HepG2 (cell line): ENCODE measurements at regions not wholly inside any gene's neighbourhood (a gene's known extent, or its start where the extent isn't known, plus 50 kb on each side); places are given as distances from the start of the nearest gene placed in this dataset.

ENCODE experiments used
- AGO1 ChIP-seq: fragments of 200-400 bp; formaldehyde crosslinking; IDR thresholded peaks from 2 replicates; pipeline ENCODE4 v1.6.1; 2017; ENCODE audit warnings: mild to moderate bottlenecking, low read depth, low read length, moderate library complexity; ENCODE audit not compliant: poor library complexity, severe bottlenecking
- ELF4 ChIP-seq: sonication (generic); formaldehyde crosslinking; IDR thresholded peaks from 2 replicates; pipeline ENCODE4 v1.5.0; 2020; ENCODE audit warnings: missing genetic modification reagents, mild to moderate bottlenecking, moderate library complexity, borderline replicate concordance
- FOXP1 ChIP-seq, 2 experiments: fragments of 450-650 bp in 1 of 2; IDR thresholded peaks; 2 replicates each; pipeline ENCODE4 v1.6.1; 2017 to 2018; ENCODE audit warnings: antibody characterized with exemption in 1 of 2
- HOXA7 ChIP-seq: sonication (generic); formaldehyde crosslinking; IDR thresholded peaks from 2 replicates; pipeline ENCODE4 v1.8.1; 2022; ENCODE audit warnings: mild to moderate bottlenecking, missing genetic modification reagents, moderate library complexity
- KLF12 ChIP-seq: sonication (generic); formaldehyde crosslinking; IDR thresholded peaks from 2 replicates; pipeline ENCODE4 v1.4.0; 2020; ENCODE audit warnings: missing genetic modification reagents, borderline replicate concordance
- MXD4 ChIP-seq: IDR thresholded peaks from 2 replicates; pipeline ENCODE4 v1.6.1; 2016; ENCODE audit warnings: mild to moderate bottlenecking, missing biosample characterization, missing genetic modification reagents
- NR2C2 ChIP-seq: sonication (generic); formaldehyde crosslinking; IDR thresholded peaks from 2 replicates; pipeline ENCODE4 v1.4.0; 2020; ENCODE audit warnings: missing genetic modification reagents, mild to moderate bottlenecking, moderate library complexity, borderline replicate concordance
- POLR2A ChIP-seq, 2 experiments: IDR thresholded peaks; 2 replicates each; pipeline ENCODE4 v1.6.1; 2011; ENCODE audit warnings: low read depth in 2 of 2, low read length in 2 of 2, mild to moderate bottlenecking in 1 of 2, moderate library complexity in 1 of 2; ENCODE audit not compliant: insufficient read depth in 1 of 2
- RELA ChIP-seq: sonication (generic); formaldehyde crosslinking; IDR thresholded peaks from 2 replicates; pipeline ENCODE4 v1.4.0; 2020; ENCODE audit warnings: missing genetic modification reagents
- ZBTB7B ChIP-seq: sonication (generic); formaldehyde crosslinking; IDR thresholded peaks from 2 replicates; pipeline ENCODE4 v1.4.0; 2020; ENCODE audit warnings: missing genetic modification reagents
- ZNF136 ChIP-seq: sonication (generic); formaldehyde crosslinking; IDR thresholded peaks from 2 replicates; pipeline ENCODE4 v1.8.1; 2022; ENCODE audit warnings: low read depth, mild to moderate bottlenecking, moderate library complexity, missing genetic modification reagents
- ZNF619 ChIP-seq: sonication (generic); formaldehyde crosslinking; IDR thresholded peaks from 2 replicates; pipeline ENCODE4 v1.4.0; 2020; ENCODE audit warnings: mild to moderate bottlenecking, missing genetic modification reagents
- ZNF83 ChIP-seq: sonication (generic); formaldehyde crosslinking; IDR thresholded peaks from 2 replicates; pipeline ENCODE4 v1.4.0; 2020; ENCODE audit warnings: missing genetic modification reagents, mild to moderate bottlenecking, borderline replicate concordance
- ZSCAN20 ChIP-seq: sonication (generic); formaldehyde crosslinking; IDR thresholded peaks from 2 replicates; pipeline ENCODE4 v1.4.0; 2020; ENCODE audit warnings: missing genetic modification reagents, mild to moderate bottlenecking, borderline replicate concordance
- TF ChIP-seq, protein P1 (sequence below): sonication (generic); formaldehyde crosslinking; IDR thresholded peaks from 2 replicates; pipeline ENCODE4 v1.8.0; 2022; ENCODE audit warnings: mild to moderate bottlenecking, missing genetic modification reagents, moderate library complexity
- TF ChIP-seq, protein P2 (sequence below): sonication (generic); formaldehyde crosslinking; IDR thresholded peaks from 2 replicates; pipeline ENCODE4 v1.5.1; 2020; ENCODE audit warnings: missing genetic modification reagents, mild to moderate bottlenecking, borderline replicate concordance
- TF ChIP-seq, protein P3 (sequence below): sonication (generic); formaldehyde crosslinking; IDR thresholded peaks from 2 replicates; pipeline ENCODE4 v1.4.0; 2020; ENCODE audit warnings: missing genetic modification reagents, mild to moderate bottlenecking, borderline replicate concordance
- TF ChIP-seq, protein P4 (sequence below): sonication (generic); formaldehyde crosslinking; IDR thresholded peaks from 2 replicates; pipeline ENCODE4 v1.4.0; 2020; ENCODE audit warnings: mild to moderate bottlenecking, low read depth, missing genetic modification reagents
- TF ChIP-seq, protein P5 (sequence below): fragments of 450-650 bp; IDR thresholded peaks from 2 replicates; pipeline ENCODE4 v1.6.1; 2017; ENCODE audit warnings: mild to moderate bottlenecking

DNA sequence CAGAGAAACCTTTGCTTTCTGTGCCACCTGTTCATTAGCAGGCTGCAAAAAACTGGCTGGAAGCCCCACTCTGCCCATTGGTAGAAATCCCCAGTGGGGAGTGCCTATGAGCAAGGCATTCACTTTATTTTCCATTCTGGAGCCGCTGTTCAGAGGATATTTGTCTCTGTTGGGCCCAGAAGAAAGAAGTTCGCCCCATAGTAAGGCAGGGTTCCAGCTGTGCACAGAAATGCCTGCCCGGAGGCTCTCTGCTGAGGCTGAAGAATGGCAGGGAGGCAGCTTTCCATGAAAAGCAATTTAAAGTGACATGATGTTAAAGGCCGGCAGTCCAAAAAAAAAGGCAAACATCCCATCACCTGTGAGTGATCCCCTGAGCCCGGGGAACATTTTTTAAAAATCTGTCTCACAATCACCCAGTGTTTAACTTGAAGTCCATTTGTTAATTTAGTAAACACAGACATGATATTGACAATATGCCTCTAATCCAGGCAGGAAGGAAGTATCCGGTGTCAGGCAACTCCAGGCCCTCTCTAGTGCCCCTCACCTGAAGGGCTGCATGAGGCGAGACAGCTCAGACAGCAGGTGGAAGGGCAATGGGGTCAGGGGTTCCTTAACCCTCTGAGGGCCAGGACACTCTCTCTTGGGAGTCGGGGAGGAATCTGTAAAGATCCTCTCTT is 265.1 kb upstream of the SIX2 start (continued):
- TF ChIP-seq ZBTB7B (CRISPR knock-in tag), result peak; percentile 95
- TF ChIP-seq FOXP1 (IDR thresholded peaks at IDR 0.05), result peak; percentile 61
- TF ChIP-seq FOXP1 (CRISPR knock-in tag; IDR thresholded peaks at IDR 0.05), result peak; percentile 97
- no peak for TF ChIP-seq ZSCAN20 (CRISPR knock-in tag)
- no peak for TF ChIP-seq ELF4
- TF ChIP-seq KLF12, result no peak
- TF ChIP-seq ZNF83, result no peak
- no peak for TF ChIP-seq POLR2A (IDR thresholded peaks at IDR 0.05; ENCODE audit: insufficient read depth in 1 of 2, low read depth in 2 of 2, low read length in 2 of 2)
- TF ChIP-seq, protein P1, sequence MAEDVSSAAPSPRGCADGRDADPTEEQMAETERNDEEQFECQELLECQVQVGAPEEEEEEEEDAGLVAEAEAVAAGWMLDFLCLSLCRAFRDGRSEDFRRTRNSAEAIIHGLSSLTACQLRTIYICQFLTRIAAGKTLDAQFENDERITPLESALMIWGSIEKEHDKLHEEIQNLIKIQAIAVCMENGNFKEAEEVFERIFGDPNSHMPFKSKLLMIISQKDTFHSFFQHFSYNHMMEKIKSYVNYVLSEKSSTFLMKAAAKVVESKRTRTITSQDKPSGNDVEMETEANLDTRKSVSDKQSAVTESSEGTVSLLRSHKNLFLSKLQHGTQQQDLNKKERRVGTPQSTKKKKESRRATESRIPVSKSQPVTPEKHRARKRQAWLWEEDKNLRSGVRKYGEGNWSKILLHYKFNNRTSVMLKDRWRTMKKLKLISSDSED (CRISPR knock-in tag), result no peak
- TF ChIP-seq ZNF136 (CRISPR knock-in tag), result no peak
- TF ChIP-seq, protein P2, sequence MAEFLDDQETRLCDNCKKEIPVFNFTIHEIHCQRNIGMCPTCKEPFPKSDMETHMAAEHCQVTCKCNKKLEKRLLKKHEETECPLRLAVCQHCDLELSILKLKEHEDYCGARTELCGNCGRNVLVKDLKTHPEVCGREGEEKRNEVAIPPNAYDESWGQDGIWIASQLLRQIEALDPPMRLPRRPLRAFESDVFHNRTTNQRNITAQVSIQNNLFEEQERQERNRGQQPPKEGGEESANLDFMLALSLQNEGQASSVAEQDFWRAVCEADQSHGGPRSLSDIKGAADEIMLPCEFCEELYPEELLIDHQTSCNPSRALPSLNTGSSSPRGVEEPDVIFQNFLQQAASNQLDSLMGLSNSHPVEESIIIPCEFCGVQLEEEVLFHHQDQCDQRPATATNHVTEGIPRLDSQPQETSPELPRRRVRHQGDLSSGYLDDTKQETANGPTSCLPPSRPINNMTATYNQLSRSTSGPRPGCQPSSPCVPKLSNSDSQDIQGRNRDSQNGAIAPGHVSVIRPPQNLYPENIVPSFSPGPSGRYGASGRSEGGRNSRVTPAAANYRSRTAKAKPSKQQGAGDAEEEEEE (CRISPR knock-in tag), result 0 out of 2 replicates have a peak, but pooled peaks have one; percentile 46
- 0 out of 2 replicates have a peak, but pooled peaks have one; percentile 40 for TF ChIP-seq MXD4 (CRISPR knock-in tag)
- peak; percentile 72; the same call in 1 of the 2 replicates for TF ChIP-seq NR2C2 (CRISPR knock-in tag)
- no peak for TF ChIP-seq AGO1
- TF ChIP-seq, protein P3, sequence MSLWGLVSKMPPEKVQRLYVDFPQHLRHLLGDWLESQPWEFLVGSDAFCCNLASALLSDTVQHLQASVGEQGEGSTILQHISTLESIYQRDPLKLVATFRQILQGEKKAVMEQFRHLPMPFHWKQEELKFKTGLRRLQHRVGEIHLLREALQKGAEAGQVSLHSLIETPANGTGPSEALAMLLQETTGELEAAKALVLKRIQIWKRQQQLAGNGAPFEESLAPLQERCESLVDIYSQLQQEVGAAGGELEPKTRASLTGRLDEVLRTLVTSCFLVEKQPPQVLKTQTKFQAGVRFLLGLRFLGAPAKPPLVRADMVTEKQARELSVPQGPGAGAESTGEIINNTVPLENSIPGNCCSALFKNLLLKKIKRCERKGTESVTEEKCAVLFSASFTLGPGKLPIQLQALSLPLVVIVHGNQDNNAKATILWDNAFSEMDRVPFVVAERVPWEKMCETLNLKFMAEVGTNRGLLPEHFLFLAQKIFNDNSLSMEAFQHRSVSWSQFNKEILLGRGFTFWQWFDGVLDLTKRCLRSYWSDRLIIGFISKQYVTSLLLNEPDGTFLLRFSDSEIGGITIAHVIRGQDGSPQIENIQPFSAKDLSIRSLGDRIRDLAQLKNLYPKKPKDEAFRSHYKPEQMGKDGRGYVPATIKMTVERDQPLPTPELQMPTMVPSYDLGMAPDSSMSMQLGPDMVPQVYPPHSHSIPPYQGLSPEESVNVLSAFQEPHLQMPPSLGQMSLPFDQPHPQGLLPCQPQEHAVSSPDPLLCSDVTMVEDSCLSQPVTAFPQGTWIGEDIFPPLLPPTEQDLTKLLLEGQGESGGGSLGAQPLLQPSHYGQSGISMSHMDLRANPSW (CRISPR knock-in tag), result no peak
- TF ChIP-seq RELA (CRISPR knock-in tag), result no peak
- TF ChIP-seq, protein P4, sequence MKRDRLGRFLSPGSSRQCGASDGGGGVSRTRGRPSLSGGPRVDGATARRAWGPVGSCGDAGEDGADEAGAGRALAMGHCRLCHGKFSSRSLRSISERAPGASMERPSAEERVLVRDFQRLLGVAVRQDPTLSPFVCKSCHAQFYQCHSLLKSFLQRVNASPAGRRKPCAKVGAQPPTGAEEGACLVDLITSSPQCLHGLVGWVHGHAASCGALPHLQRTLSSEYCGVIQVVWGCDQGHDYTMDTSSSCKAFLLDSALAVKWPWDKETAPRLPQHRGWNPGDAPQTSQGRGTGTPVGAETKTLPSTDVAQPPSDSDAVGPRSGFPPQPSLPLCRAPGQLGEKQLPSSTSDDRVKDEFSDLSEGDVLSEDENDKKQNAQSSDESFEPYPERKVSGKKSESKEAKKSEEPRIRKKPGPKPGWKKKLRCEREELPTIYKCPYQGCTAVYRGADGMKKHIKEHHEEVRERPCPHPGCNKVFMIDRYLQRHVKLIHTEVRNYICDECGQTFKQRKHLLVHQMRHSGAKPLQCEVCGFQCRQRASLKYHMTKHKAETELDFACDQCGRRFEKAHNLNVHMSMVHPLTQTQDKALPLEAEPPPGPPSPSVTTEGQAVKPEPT (CRISPR knock-in tag), result no peak; the same call in 1 of the 2 replicates
- TF ChIP-seq ZNF619 (CRISPR knock-in tag), result no peak
- TF ChIP-seq HOXA7 (CRISPR knock-in tag), result no peak
- TF ChIP-seq, protein P5, sequence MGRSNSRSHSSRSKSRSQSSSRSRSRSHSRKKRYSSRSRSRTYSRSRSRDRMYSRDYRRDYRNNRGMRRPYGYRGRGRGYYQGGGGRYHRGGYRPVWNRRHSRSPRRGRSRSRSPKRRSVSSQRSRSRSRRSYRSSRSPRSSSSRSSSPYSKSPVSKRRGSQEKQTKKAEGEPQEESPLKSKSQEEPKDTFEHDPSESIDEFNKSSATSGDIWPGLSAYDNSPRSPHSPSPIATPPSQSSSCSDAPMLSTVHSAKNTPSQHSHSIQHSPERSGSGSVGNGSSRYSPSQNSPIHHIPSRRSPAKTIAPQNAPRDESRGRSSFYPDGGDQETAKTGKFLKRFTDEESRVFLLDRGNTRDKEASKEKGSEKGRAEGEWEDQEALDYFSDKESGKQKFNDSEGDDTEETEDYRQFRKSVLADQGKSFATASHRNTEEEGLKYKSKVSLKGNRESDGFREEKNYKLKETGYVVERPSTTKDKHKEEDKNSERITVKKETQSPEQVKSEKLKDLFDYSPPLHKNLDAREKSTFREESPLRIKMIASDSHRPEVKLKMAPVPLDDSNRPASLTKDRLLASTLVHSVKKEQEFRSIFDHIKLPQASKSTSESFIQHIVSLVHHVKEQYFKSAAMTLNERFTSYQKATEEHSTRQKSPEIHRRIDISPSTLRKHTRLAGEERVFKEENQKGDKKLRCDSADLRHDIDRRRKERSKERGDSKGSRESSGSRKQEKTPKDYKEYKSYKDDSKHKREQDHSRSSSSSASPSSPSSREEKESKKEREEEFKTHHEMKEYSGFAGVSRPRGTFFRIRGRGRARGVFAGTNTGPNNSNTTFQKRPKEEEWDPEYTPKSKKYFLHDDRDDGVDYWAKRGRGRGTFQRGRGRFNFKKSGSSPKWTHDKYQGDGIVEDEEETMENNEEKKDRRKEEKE, result no peak
